H9 (cell line): ENCODE measurements at regions not wholly inside any gene's neighbourhood (a gene's known extent, or its start where the extent isn't known, plus 50 kb on each side); places are given as distances from the start of the nearest gene placed in this dataset.

Source experiments
- DNase-seq: peaks from one replicate; pipeline ENCODE4 v3.0.0-alpha.2; 2017
- H2AFZ ChIP-seq: one replicate; pipeline ENCODE4 v1.6.1; 2013; ENCODE audit warnings: mild to moderate bottlenecking, low read length, control low read depth, moderate library complexity
- H2AK5ac ChIP-seq: 2 replicates; pipeline ENCODE4 v1.6.1; 2013; ENCODE audit warnings: low read length, control low read depth, mixed read lengths; ENCODE audit not compliant: insufficient read length
- H2BK120ac ChIP-seq: one replicate; pipeline ENCODE4 v1.6.1; 2013; ENCODE audit warnings: low read depth, mild to moderate bottlenecking, low read length, control low read depth, inconsistent platforms; ENCODE audit not compliant: poor library complexity, severe bottlenecking
- H2BK12ac ChIP-seq: 2 replicates; pipeline ENCODE4 v1.6.1; 2013; ENCODE audit warnings: low read length, control low read depth, mixed read lengths, low read depth; ENCODE audit not compliant: insufficient read length
- H2BK15ac ChIP-seq: 2 replicates; pipeline ENCODE4 v1.6.1; 2013; ENCODE audit warnings: low read depth, low read length, control low read depth
- H2BK20ac ChIP-seq: one replicate; pipeline ENCODE4 v1.6.1; 2013; ENCODE audit warnings: low read depth, mild to moderate bottlenecking, low read length, control low read depth, inconsistent platforms; ENCODE audit not compliant: poor library complexity, severe bottlenecking
- H2BK5ac ChIP-seq: 2 replicates; pipeline ENCODE4 v1.6.1; 2013; ENCODE audit warnings: low read length, control low read depth, mixed read lengths; ENCODE audit not compliant: insufficient read length
- H3K14ac ChIP-seq: 2 replicates; pipeline ENCODE4 v1.6.1; 2013; ENCODE audit warnings: low read length, control low read depth; ENCODE audit not compliant: insufficient read depth
- H3K18ac ChIP-seq: 2 replicates; pipeline ENCODE4 v1.6.1; 2013; ENCODE audit warnings: low read depth, mild to moderate bottlenecking, mixed read lengths, low read length, control low read depth; ENCODE audit not compliant: insufficient read length
- H3K23ac ChIP-seq: 2 replicates; pipeline ENCODE4 v1.6.1; 2013; ENCODE audit warnings: low read length, control low read depth, mixed read lengths, low read depth; ENCODE audit not compliant: insufficient read length
- H3K23me2 ChIP-seq: 2 replicates; pipeline ENCODE4 v1.6.1; 2013; ENCODE audit warnings: low read depth, mild to moderate bottlenecking, mixed read lengths, low read length, control low read depth; ENCODE audit not compliant: insufficient read length, poor library complexity, severe bottlenecking
- H3K27ac ChIP-seq: 2 replicates; pipeline ENCODE4 v1.5.1; 2013; ENCODE audit warnings: low read length, control low read depth, mixed read lengths, low read depth; ENCODE audit not compliant: insufficient read length
- H3K27me3 ChIP-seq: 2 replicates; pipeline ENCODE4 v1.6.1; 2013; ENCODE audit warnings: low read length, control low read depth, inconsistent platforms; ENCODE audit not compliant: insufficient read depth
- H3K4ac ChIP-seq: 2 replicates; pipeline ENCODE4 v1.6.1; 2013; ENCODE audit warnings: low read depth, mild to moderate bottlenecking, control low read depth, inconsistent platforms, low read length, moderate library complexity
- H3K4me1 ChIP-seq: 2 replicates; pipeline ENCODE4 v1.6.1; 2013; ENCODE audit warnings: low read length, control low read depth, inconsistent platforms; ENCODE audit not compliant: insufficient read depth
- H3K4me2 ChIP-seq: 2 replicates; pipeline ENCODE4 v1.6.1; 2013; ENCODE audit warnings: low read length, control low read depth, mixed read lengths; ENCODE audit not compliant: insufficient read length, insufficient read depth
- H3K56ac ChIP-seq: 2 replicates; pipeline ENCODE4 v1.6.1; 2013; ENCODE audit warnings: low read depth, mild to moderate bottlenecking, mixed read lengths, low read length, control low read depth; ENCODE audit not compliant: insufficient read length
- H3K79me1 ChIP-seq: 2 replicates; pipeline ENCODE4 v1.6.1; 2013; ENCODE audit warnings: low read depth, mild to moderate bottlenecking, moderate library complexity, low read length, control low read depth, inconsistent platforms; ENCODE audit not compliant: insufficient read depth, poor library complexity, severe bottlenecking
- H3K79me2 ChIP-seq: 2 replicates; pipeline ENCODE4 v1.6.1; 2013; ENCODE audit warnings: low read length, control low read depth, inconsistent platforms; ENCODE audit not compliant: insufficient read depth
- H3K9ac ChIP-seq: 2 replicates; pipeline ENCODE4 v1.6.1; 2013; ENCODE audit warnings: low read length, control low read depth, mixed read lengths; ENCODE audit not compliant: insufficient read length; ENCODE audit errors: extremely low read depth
- H3K9me3 ChIP-seq: one replicate; pipeline ENCODE4 v1.6.1; 2013; ENCODE audit warnings: low read depth, low read length, inconsistent platforms; ENCODE audit not compliant: control insufficient read depth
- H3T11ph ChIP-seq: one replicate; pipeline ENCODE4 v1.6.1; 2013; ENCODE audit warnings: mild to moderate bottlenecking, low read length, control low read depth, inconsistent platforms
- H4K20me1 ChIP-seq: one replicate; pipeline ENCODE4 v1.6.1; 2013; ENCODE audit not compliant: control insufficient read depth, insufficient read length, insufficient read depth
- H4K5ac ChIP-seq: 2 replicates; pipeline ENCODE4 v1.6.1; 2013; ENCODE audit warnings: low read depth, mild to moderate bottlenecking, mixed read lengths, low read length, control low read depth; ENCODE audit not compliant: insufficient read length
- H4K8ac ChIP-seq: replicated peaks from 2 replicates; pipeline ENCODE4 v1.6.1; 2013; ENCODE audit warnings: low read length, control low read depth, mixed read lengths, low read depth; ENCODE audit not compliant: insufficient read length
- H4K91ac ChIP-seq: 2 replicates; pipeline ENCODE4 v1.6.1; 2013; ENCODE audit warnings: low read depth, mild to moderate bottlenecking, moderate library complexity, mixed read lengths, low read length, control low read depth; ENCODE audit not compliant: insufficient read length
- H3K27ac Mint-ChIP-seq, 3 experiments: 2 replicates in 2 of 3; 3 replicates in 1 of 3; pipeline ENCODE4 v1.8.0; 2020 to 2021; ENCODE audit warnings: mixed read lengths in 3 of 3, mild to moderate bottlenecking in 1 of 3, moderate library complexity in 1 of 3
- H3K27me3 Mint-ChIP-seq: 2 replicates; pipeline ENCODE4 v1.8.0; 2021; ENCODE audit warnings: low read depth, mild to moderate bottlenecking, moderate library complexity, mixed read lengths
- H3K36me3 Mint-ChIP-seq, 3 experiments: 2 replicates in 2 of 3; 3 replicates in 1 of 3; pipeline ENCODE4 v1.8.0; 2020 to 2021; ENCODE audit warnings: low read depth in 3 of 3, mixed read lengths in 3 of 3; ENCODE audit not compliant: insufficient read depth in 1 of 3
- H3K4me1 Mint-ChIP-seq, 2 experiments: 2 replicates each; pipeline ENCODE4 v1.8.0; 2020; ENCODE audit warnings: mixed read lengths in 2 of 2
- H3K4me3 Mint-ChIP-seq, 2 experiments: 2 replicates in 1 of 2; 3 replicates in 1 of 2; pipeline ENCODE4 v1.8.0; 2020 to 2021; ENCODE audit warnings: mild to moderate bottlenecking in 2 of 2, mixed read lengths in 2 of 2, moderate library complexity in 1 of 2
- H3K9me3 Mint-ChIP-seq, 2 experiments: 2 replicates in 1 of 2; 3 replicates in 1 of 2; pipeline ENCODE4 v1.8.0; 2020; ENCODE audit warnings: mild to moderate bottlenecking in 2 of 2, mixed read lengths in 2 of 2, moderate library complexity in 1 of 2
- CTCF ChIP-seq: fragments of 200-600 bp; sonication (generic); conservative IDR thresholded peaks from 3 replicates; pipeline ENCODE4 v1.8.0; 2021; ENCODE audit warnings: antibody characterized with exemption, mild to moderate bottlenecking
- WGBS: extraction: QIAGEN DNeasy Blood & Tissue Kit; methylation state at CpG from one replicate; pipeline ENCODE4 v1.1.7; 2013; ENCODE audit warnings: missing lambda C conversion rate, low lambda C conversion rate, mixed read lengths; ENCODE audit not compliant: insufficient read length; ENCODE audit errors: extremely low coverage; 5-methylcytosine and 5-hydroxymethylcytosine counted together

DNA sequence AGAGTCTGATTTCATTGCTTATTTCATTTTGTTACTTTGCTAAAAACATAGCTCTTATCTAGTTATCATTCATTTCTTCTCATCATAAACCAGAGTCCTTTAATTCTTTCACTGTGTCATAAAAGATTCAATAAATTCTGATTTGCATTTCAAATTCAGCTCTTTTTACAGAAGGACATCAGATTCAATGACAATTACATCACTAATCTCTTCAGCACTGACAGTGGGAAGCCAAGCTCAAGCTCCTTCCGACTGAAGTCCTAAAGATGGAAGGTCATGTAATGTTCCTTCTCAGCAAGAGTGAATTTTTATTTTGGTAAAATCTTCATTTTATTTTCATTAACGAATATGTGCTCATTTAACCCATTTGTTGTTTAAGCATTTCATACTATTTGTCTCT lies 530.7 kb upstream of the ADGRL2 start:
- no CpG with 5 or more reads among the region's 2 CpGs for WGBS
- Histone ChIP-seq H4K5ac (no peak overlapping the region), H4K20me1 (no peaks in the 10 kb centered on the region), H3K4me1 (peaks cover 2% of the 10 kb centered on the region; the same call in 1 of the 2 replicates), H3K4ac (no peak overlapping the region), H2AK5ac (no peak overlapping the region), H2BK5ac (no peak overlapping the region), H3K14ac (no peak overlapping the region), H4K91ac (no peak overlapping the region), H3T11ph (no peak overlapping the region), H3K23me2 (no peaks in the 10 kb centered on the region), H3K79me2 (no peaks in the 10 kb centered on the region), H4K8ac (no peak overlapping the region), H3K9me3 (no peaks in the 10 kb centered on the region), H3K27me3 (no peaks in the 10 kb centered on the region), H2BK12ac (no peak overlapping the region), H2BK20ac (no peak overlapping the region), H3K27ac (no peak overlapping the region), H2AFZ (no peak overlapping the region), H3K23ac (no peak overlapping the region), H3K9ac (no peak overlapping the region), H2BK120ac (no peak overlapping the region), H3K4me2 (no peak overlapping the region), H3K18ac (no peak overlapping the region), H3K56ac (no peak overlapping the region), H3K79me1 (no peaks in the 10 kb centered on the region), H2BK15ac (no peak overlapping the region)
- H3K27ac Mint-ChIP-seq = no peak overlapping the region
- H3K9me3 Mint-ChIP-seq = no peaks in the 10 kb centered on the region
- H3K36me3 Mint-ChIP-seq = no peaks in the 10 kb centered on the region
- H3K4me1 Mint-ChIP-seq = peaks cover 28 to 32% of the 10 kb centered on the region in 2 experiments
- no peak for TF ChIP-seq CTCF
- H3K27me3 Mint-ChIP-seq = no peaks in the 10 kb centered on the region
- no peak for DNase-seq
- H3K4me3 Mint-ChIP-seq = no peak overlapping the region
